ENCODE measurements at regions not wholly inside any gene's neighbourhood (a gene's known extent, or its start where the extent isn't known, plus 50 kb on each side); places are given as distances from the start of the nearest gene placed in this dataset.

- ChIA-PET POLR2A (ENCODE audit: unreplicated experiment) (interaction anchor here (0.8 kb wide), 1 partner anchor 192 kb away, joined by 3 read pairs; no protein-coding TSS in a partner anchor), CTCF (no interaction called here)
- DNase-seq = peak; percentile 83
- no peaks in the 10 kb centered on the region for H3K79me2 ChIP-seq (ENCODE audit: low read length)
- no peak overlapping the region for H3K27ac ChIP-seq (ENCODE audit: low read length)
- TF ChIP-seq EZH2 (IDR thresholded peaks at IDR 0.05; ENCODE audit: low read length, unreplicated experiment) = no peak
- no peaks in the 10 kb centered on the region for H3F3A ChIP-seq (ENCODE audit: low read length, unreplicated experiment)
- no peak overlapping the region for H3K4me3 ChIP-seq (ENCODE audit: low read length)
- peak; percentile 95 for ATAC-seq
- no peak overlapping the region for H2AFZ ChIP-seq (ENCODE audit: low read length)
- no peaks in the 10 kb centered on the region for H3K36me3 ChIP-seq (ENCODE audit: low read depth, low read length)
- intact Hi-C loops (cut with micrococcal nuclease) = no loop called here
- no peaks in the 10 kb centered on the region for H3K27me3 ChIP-seq (ENCODE audit: low read length)
- no peak overlapping the region for H3K9ac ChIP-seq (ENCODE audit: low read length)
- H3K4me2 ChIP-seq (ENCODE audit: low read length) = 0 out of 2 replicates have a peak overlapping the region, but pooled peaks have one; percentile 11
- BruUV-seq (replicated peaks) = no TSS peak
- no peaks in the 10 kb centered on the region for H4K20me1 ChIP-seq (ENCODE audit: low read length)
- no peaks in the 10 kb centered on the region for H3K9me3 ChIP-seq (ENCODE audit: low read length)
- peaks cover 19% of the 10 kb centered on the region for H3K4me1 ChIP-seq (ENCODE audit: insufficient read depth, low read length)
- no peaks in the 10 kb centered on the region for H3K9me2 ChIP-seq (replicated peaks; ENCODE audit: low read length)
Observed at GRCh38 chr9:106700676-106701075, 162.3 kb upstream of the ZNF462 start.

DNA sequence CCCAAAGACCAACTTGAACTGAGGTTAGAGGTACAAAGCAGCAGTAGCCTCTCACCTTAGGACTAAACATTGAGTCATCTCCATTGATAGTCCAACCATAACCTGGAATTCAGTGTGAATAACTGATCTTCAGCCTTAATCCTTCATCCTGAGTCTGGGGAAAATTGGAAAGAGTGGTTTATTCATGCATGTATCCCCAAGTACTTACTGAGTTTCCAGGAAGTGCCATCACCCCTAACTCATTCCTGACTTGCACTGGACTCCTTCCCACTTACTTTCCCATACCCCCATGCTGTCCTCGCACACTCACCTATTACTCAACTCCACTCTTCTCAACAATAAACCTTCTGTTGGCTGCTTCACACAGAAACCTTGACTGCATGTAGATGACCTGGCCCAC, 161.4 kb upstream of the ZNF462 start:
- no peak overlapping the region for H3K27ac ChIP-seq (ENCODE audit: low read length)
- H3F3A ChIP-seq (ENCODE audit: low read length, unreplicated experiment) = no peaks in the 10 kb centered on the region
- DNase-seq (peak; percentile 25), ATAC-seq (no peak)
- H3K27me3 ChIP-seq (ENCODE audit: low read length) = no peaks in the 10 kb centered on the region
- no peaks in the 10 kb centered on the region for H3K79me2 ChIP-seq (ENCODE audit: low read length)
- no peaks in the 10 kb centered on the region for H3K36me3 ChIP-seq (ENCODE audit: low read depth, low read length)
- H2AFZ ChIP-seq (ENCODE audit: low read length) = no peak overlapping the region
- TF ChIP-seq EZH2phosphoT487 (IDR thresholded peaks at IDR 0.05; ENCODE audit: borderline replicate concordance, low read length) (no peak), EZH2 (IDR thresholded peaks at IDR 0.05; ENCODE audit: low read length, unreplicated experiment) (no peak)
- TF ChIP-seq, protein P1, sequence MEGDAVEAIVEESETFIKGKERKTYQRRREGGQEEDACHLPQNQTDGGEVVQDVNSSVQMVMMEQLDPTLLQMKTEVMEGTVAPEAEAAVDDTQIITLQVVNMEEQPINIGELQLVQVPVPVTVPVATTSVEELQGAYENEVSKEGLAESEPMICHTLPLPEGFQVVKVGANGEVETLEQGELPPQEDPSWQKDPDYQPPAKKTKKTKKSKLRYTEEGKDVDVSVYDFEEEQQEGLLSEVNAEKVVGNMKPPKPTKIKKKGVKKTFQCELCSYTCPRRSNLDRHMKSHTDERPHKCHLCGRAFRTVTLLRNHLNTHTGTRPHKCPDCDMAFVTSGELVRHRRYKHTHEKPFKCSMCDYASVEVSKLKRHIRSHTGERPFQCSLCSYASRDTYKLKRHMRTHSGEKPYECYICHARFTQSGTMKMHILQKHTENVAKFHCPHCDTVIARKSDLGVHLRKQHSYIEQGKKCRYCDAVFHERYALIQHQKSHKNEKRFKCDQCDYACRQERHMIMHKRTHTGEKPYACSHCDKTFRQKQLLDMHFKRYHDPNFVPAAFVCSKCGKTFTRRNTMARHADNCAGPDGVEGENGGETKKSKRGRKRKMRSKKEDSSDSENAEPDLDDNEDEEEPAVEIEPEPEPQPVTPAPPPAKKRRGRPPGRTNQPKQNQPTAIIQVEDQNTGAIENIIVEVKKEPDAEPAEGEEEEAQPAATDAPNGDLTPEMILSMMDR (conservative IDR thresholded peaks at IDR 0.05; ENCODE audit: low read depth, low read length) = no peak
- H3K9ac ChIP-seq (ENCODE audit: low read length) = no peak overlapping the region
- POLR2A ChIA-PET (ENCODE audit: unreplicated experiment) = no interaction called here
- intact Hi-C loops (cut with micrococcal nuclease) = no loop called here
- peaks cover 19% of the 10 kb centered on the region for H3K4me1 ChIP-seq (ENCODE audit: insufficient read depth, low read length)
- BruUV-seq (replicated peaks) = no TSS peak
- CTCF ChIA-PET = no interaction called here
- H4K20me1 ChIP-seq (ENCODE audit: low read length) = no peaks in the 10 kb centered on the region
- H3K4me3 ChIP-seq (ENCODE audit: low read length) = no peak overlapping the region
- no peaks in the 10 kb centered on the region for H3K9me3 ChIP-seq (ENCODE audit: low read length)
- no peaks in the 10 kb centered on the region for H3K9me2 ChIP-seq (replicated peaks; ENCODE audit: low read length)
- no peak overlapping the region for H3K4me2 ChIP-seq (ENCODE audit: low read length)

- Histone ChIP-seq H3K9ac (ENCODE audit: low read length) (no peak overlapping the region), H4K20me1 (ENCODE audit: low read length) (no peaks in the 10 kb centered on the region), H3K27ac (ENCODE audit: low read length) (no peak overlapping the region), H3K9me2 (replicated peaks; ENCODE audit: low read length) (no peaks in the 10 kb centered on the region), H3F3A (ENCODE audit: low read length, unreplicated experiment) (no peaks in the 10 kb centered on the region), H3K27me3 (ENCODE audit: low read length) (no peaks in the 10 kb centered on the region), H3K36me3 (ENCODE audit: low read depth, low read length) (no peaks in the 10 kb centered on the region), H3K4me1 (ENCODE audit: insufficient read depth, low read length) (peaks cover 19% of the 10 kb centered on the region), H3K79me2 (ENCODE audit: low read length) (no peaks in the 10 kb centered on the region), H2AFZ (ENCODE audit: low read length) (no peak overlapping the region), H3K4me2 (ENCODE audit: low read length) (no peak overlapping the region), H3K9me3 (ENCODE audit: low read length) (no peaks in the 10 kb centered on the region), H3K4me3 (ENCODE audit: low read length) (no peak overlapping the region)
- DNase-seq = no peak
- no peak for TF ChIP-seq EZH2phosphoT487 (IDR thresholded peaks at IDR 0.05; ENCODE audit: borderline replicate concordance, low read length)
- TF ChIP-seq, protein P1 (conservative IDR thresholded peaks at IDR 0.05; ENCODE audit: low read depth, low read length) = no peak
- POLR2A ChIA-PET (ENCODE audit: unreplicated experiment) = no interaction called here
- ATAC-seq = no peak
- intact Hi-C loops (cut with micrococcal nuclease) = no loop called here
- BruUV-seq (replicated peaks) = no TSS peak
- CTCF ChIA-PET = no interaction called here
Observed at GRCh38 chr9:106704056-106704615, 158.8 kb upstream of the ZNF462 start.
